T-helper 2 cell treated with Interferon-gamma antibody and Interleukin-4, amounts not matched to agents 5 μg/mL and 100 μg/mL, for 36 hours (primary cell): ENCODE measurements at regions not wholly inside any gene's neighbourhood (a gene's known extent, or its start where the extent isn't known, plus 50 kb on each side); places are given as distances from the start of the nearest gene placed in this dataset.
"Not testable (repeated sequence)": the region's sequence is repeated elsewhere in the genome, so short reads cannot be mapped to it uniquely, and the experiment has no call there.

Experiments
- DNase-seq: peaks from one replicate; pipeline ENCODE4 v3.0.0; 2021; ENCODE audit warnings: low spot score
- H3K27ac Mint-ChIP-seq: one replicate; pipeline ENCODE4 v1.8.0; 2021; ENCODE audit warnings: mild to moderate bottlenecking, mixed read lengths
- H3K27me3 Mint-ChIP-seq: one replicate; pipeline ENCODE4 v1.8.0; 2021; ENCODE audit warnings: low read depth, mixed read lengths
- H3K36me3 Mint-ChIP-seq: one replicate; pipeline ENCODE4 v1.8.0; 2021; ENCODE audit warnings: low read depth, mixed read lengths
- H3K4me1 Mint-ChIP-seq: one replicate; pipeline ENCODE4 v1.8.0; 2021; ENCODE audit warnings: low read depth, mixed read lengths
- H3K4me3 Mint-ChIP-seq: one replicate; pipeline ENCODE4 v1.8.0; 2022; ENCODE audit warnings: mild to moderate bottlenecking, moderate library complexity, mixed read lengths
- H3K9me3 Mint-ChIP-seq: one replicate; pipeline ENCODE4 v1.8.0; 2021; ENCODE audit warnings: mixed read lengths

DNA sequence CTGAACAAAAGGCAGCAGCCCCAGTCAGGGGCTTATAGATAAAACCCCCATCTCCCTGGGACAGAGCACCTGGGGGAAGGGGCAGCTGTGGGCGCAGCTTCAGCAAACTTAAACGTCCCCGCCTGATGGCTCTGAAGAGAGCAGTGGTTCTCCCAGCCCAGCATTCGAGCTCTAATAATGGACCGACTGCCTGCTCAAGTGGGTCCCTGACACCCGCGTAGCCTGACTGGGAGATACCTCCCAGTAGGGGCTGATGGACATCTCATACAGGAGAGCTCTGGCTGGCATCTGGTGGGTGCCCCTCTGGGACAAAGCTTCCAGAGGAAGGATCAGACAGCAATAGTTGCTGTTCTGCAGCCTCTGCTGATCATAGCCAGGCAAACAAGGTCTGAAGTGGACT is 172.1 kb downstream of the CRPPA start:
- H3K27me3 Mint-ChIP-seq, DNase-seq, H3K4me1 Mint-ChIP-seq, H3K4me3 Mint-ChIP-seq, H3K9me3 Mint-ChIP-seq, H3K27ac Mint-ChIP-seq, H3K36me3 Mint-ChIP-seq: not testable (repeated sequence)

GRCh38 chr7:16248556-16248955 is 172.8 kb downstream of the CRPPA start:
- not testable (repeated sequence) for H3K4me1 Mint-ChIP-seq, DNase-seq, H3K27ac Mint-ChIP-seq, H3K36me3 Mint-ChIP-seq, H3K9me3 Mint-ChIP-seq, H3K27me3 Mint-ChIP-seq, H3K4me3 Mint-ChIP-seq

DNA sequence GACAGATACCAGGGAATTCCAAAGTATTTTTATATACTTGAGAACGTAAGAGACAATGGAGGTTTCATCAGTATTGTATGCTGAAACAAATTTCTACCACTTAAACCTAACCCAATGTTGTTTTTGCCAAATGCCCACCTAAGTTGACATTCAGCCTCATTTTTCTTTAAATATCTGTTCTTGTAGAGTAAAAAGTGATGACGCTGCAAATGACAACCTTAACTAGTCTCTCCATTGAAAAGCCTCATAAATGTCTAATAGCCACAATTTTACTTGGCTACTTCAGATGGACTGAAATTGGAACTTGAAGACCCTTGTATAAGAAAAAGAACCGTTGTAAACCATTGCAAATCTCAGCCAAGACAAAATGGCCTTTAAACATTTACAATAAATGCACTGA is 176.9 kb downstream of the CRPPA start:
- no peak overlapping the region for H3K4me3 Mint-ChIP-seq
- no peaks in the 10 kb centered on the region for H3K4me1 Mint-ChIP-seq
- no peak overlapping the region for H3K27ac Mint-ChIP-seq
- H3K27me3 Mint-ChIP-seq: no peaks in the 10 kb centered on the region
- DNase-seq: no peak
- no peaks in the 10 kb centered on the region for H3K9me3 Mint-ChIP-seq
- H3K36me3 Mint-ChIP-seq: no peaks in the 10 kb centered on the region

DNA sequence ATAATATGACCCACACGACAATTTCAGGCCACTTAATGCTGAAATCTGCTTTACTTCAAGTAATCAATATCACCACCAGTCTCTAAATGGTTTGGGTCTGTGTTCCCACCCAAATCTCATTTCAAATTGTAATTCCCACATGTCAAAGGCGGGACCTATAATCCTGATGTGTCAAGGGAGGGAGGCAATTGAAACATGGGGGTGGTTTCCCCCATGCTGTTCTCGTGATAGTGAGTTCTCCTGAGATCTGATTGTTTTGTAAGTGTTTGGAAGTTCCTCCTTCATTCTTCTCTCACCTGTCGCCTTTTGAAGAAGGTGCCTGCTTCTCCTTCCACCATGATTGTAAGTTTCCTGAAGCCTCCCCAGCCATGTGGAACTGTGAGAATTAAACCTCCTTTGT is 178.4 kb downstream of the CRPPA start:
- DNase-seq: no peak
- no peaks in the 10 kb centered on the region for H3K36me3 Mint-ChIP-seq
- no peaks in the 10 kb centered on the region for H3K4me1 Mint-ChIP-seq
- H3K4me3 Mint-ChIP-seq: no peak overlapping the region
- no peak overlapping the region for H3K27ac Mint-ChIP-seq
- no peaks in the 10 kb centered on the region for H3K9me3 Mint-ChIP-seq
- no peaks in the 10 kb centered on the region for H3K27me3 Mint-ChIP-seq

DNA sequence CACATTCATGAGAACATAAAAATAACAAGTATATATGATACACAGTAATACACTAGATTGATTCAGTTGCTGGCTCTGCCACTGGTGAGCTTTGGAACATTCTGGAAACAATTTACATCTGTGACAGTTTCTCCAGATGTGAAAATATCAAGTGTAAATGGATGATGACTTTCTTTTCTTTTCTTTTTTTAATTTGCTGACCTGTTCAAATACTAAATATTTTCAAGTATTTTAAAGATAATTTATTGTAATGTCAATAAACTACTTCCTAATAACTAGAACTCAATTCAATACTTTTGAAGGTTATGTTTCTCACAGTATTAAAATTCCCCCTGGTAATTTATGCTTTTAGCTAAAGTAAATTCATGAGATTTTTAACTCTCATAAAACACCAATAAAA is 180.3 kb downstream of the CRPPA start:
- no peaks in the 10 kb centered on the region for H3K9me3 Mint-ChIP-seq
- H3K27ac Mint-ChIP-seq: no peak overlapping the region
- H3K36me3 Mint-ChIP-seq: no peaks in the 10 kb centered on the region
- no peaks in the 10 kb centered on the region for H3K27me3 Mint-ChIP-seq
- no peaks in the 10 kb centered on the region for H3K4me1 Mint-ChIP-seq
- H3K4me3 Mint-ChIP-seq: no peak overlapping the region
- DNase-seq: no peak

GRCh38 chr7:16236381-16236780 is 185.0 kb downstream of the CRPPA start:
- Mint-ChIP-seq H3K27me3 (no peaks in the 10 kb centered on the region), H3K4me3 (no peak overlapping the region), H3K27ac (no peak overlapping the region)

DNA sequence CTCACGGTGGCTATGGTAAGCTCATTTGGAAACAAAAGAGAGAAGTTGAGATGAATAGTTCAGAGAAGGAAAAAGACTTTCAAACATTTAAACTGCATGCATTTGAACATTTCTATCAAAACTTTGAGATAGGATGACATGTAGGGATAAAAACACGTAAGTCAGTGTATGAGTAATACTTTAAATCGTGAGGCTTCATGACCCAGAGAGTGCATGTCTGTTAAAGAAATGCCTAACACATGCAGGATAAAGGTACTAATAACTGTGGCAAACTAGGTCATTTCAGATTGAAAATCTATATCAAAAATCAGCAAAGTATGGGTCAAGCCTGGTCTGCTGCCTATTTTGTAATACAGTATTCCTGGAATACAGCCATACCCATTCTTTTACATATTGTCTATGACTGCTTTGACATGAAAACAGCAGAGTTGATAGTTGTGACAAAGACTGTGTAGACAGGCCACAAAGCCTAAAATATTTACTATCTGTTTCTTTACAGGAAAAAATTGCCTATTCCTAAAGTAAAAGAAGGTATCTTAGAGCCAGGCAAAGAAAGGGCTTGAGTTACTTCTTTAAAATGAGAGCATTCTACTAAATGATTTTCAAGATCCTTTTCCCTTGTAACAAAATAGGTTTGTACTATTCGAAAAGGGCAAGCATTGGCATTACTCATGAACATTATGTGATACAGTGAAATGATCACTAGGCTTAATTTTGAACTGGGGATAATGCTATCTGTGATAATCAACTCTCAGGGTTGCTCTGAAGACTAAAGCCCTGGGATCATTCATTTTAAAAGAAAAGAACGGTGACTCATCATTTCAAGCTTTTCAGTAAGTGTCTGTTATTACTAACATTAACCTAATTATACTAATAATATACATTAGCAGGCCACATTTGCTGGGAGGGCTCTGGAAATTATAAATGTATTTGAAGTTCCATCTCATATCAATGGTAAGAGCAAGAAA is 185.9 kb downstream of the CRPPA start:
- Mint-ChIP-seq H3K4me1 (no peaks in the 10 kb centered on the region), H3K36me3 (no peaks in the 10 kb centered on the region), H3K4me3 (no peak overlapping the region), H3K27ac (no peak overlapping the region), H3K27me3 (no peaks in the 10 kb centered on the region), H3K9me3 (peaks cover 9% of the 10 kb centered on the region)
- no peak for DNase-seq

More at GRCh38 chr7:16236381-16236780, 185.0 kb downstream of the CRPPA start:
- no peaks in the 10 kb centered on the region for H3K4me1 Mint-ChIP-seq
- DNase-seq: no peak
- no peaks in the 10 kb centered on the region for H3K36me3 Mint-ChIP-seq
- H3K9me3 Mint-ChIP-seq: peaks cover 6% of the 10 kb centered on the region

- H3K36me3 Mint-ChIP-seq: no peaks in the 10 kb centered on the region
- no peak overlapping the region for H3K27ac Mint-ChIP-seq
- no peaks in the 10 kb centered on the region for H3K4me1 Mint-ChIP-seq
- peaks cover 17% of the 10 kb centered on the region for H3K9me3 Mint-ChIP-seq
- H3K27me3 Mint-ChIP-seq: peaks cover 1% of the 10 kb centered on the region
- no peak overlapping the region for H3K4me3 Mint-ChIP-seq
- no peak for DNase-seq
These were observed 186.7 kb downstream of the CRPPA start for GRCh38 chr7:16234493-16235146.

- Mint-ChIP-seq H3K9me3 (peaks cover 28% of the 10 kb centered on the region), H3K27ac (no peak overlapping the region), H3K4me3 (no peak overlapping the region), H3K27me3 (peaks cover 1% of the 10 kb centered on the region), H3K36me3 (no peaks in the 10 kb centered on the region), H3K4me1 (no peaks in the 10 kb centered on the region)
- no peak for DNase-seq
These were observed 187.8 kb downstream of the CRPPA start for GRCh38 chr7:16233517-16233916.

DNA sequence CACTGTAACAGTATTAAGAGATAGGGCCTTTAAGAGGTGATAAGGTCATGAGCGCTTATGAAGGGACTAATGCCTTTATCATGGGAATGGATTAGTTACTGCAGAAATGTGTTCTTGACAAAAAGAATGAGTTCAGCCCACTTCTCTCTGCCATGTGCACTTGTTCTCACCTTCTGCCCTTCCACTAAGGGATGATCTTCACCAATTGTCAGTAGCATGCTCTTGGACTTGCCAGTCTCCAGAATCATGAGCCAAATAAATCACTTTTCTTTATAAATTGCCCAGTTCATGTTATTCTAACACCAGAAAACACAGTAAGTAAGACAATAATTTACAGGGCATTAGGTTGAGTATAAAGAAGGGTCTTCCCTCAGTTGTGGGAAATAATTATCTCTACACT is 189.1 kb downstream of the CRPPA start:
- H3K27ac Mint-ChIP-seq: no peak overlapping the region
- H3K27me3 Mint-ChIP-seq: peaks cover 1% of the 10 kb centered on the region
- no peak overlapping the region for H3K4me3 Mint-ChIP-seq
- no peak for DNase-seq
- no peaks in the 10 kb centered on the region for H3K36me3 Mint-ChIP-seq
- H3K4me1 Mint-ChIP-seq: no peaks in the 10 kb centered on the region
- H3K9me3 Mint-ChIP-seq: peaks cover 28% of the 10 kb centered on the region

- Mint-ChIP-seq H3K4me3 (peak overlapping the region; percentile 51), H3K36me3 (no peaks in the 10 kb centered on the region), H3K27me3 (no peaks in the 10 kb centered on the region), H3K27ac (peak overlapping the region; percentile 57), H3K4me1 (peaks cover 13% of the 10 kb centered on the region), H3K9me3 (peaks cover 6% of the 10 kb centered on the region)
- DNase-seq: peak; percentile 29
These were observed 197.2 kb downstream of the CRPPA start for GRCh38 chr7:16223963-16224707.

- Mint-ChIP-seq H3K4me3 (no peak overlapping the region), H3K27me3 (no peaks in the 10 kb centered on the region), H3K4me1 (no peaks in the 10 kb centered on the region), H3K9me3 (no peaks in the 10 kb centered on the region), H3K27ac (no peak overlapping the region), H3K36me3 (no peaks in the 10 kb centered on the region)
- no peak for DNase-seq
These were observed 208.7 kb downstream of the CRPPA start for GRCh38 chr7:16212610-16213009.

- Mint-ChIP-seq H3K27ac (no peak overlapping the region), H3K36me3 (no peaks in the 10 kb centered on the region), H3K4me3 (no peak overlapping the region)
These were observed 209.3 kb downstream of the CRPPA start for GRCh38 chr7:16212032-16212431.

GRCh38 chr7:16211402-16211925 is 209.9 kb downstream of the CRPPA start:
- Mint-ChIP-seq H3K27ac (no peak overlapping the region), H3K4me1 (no peaks in the 10 kb centered on the region), H3K36me3 (no peaks in the 10 kb centered on the region), H3K4me3 (no peak overlapping the region), H3K9me3 (no peaks in the 10 kb centered on the region), H3K27me3 (no peaks in the 10 kb centered on the region)
- no peak for DNase-seq

More at GRCh38 chr7:16212032-16212431, 209.3 kb downstream of the CRPPA start:
- H3K4me1 Mint-ChIP-seq: no peaks in the 10 kb centered on the region
- no peaks in the 10 kb centered on the region for H3K9me3 Mint-ChIP-seq
- no peaks in the 10 kb centered on the region for H3K27me3 Mint-ChIP-seq
- no peak for DNase-seq
